ENCODE measurements at regions not wholly inside any gene's neighbourhood (a gene's known extent, or its start where the extent isn't known, plus 50 kb on each side); places are given as distances from the start of the nearest gene placed in this dataset.
A peak's percentile ranks its signal among the peaks of the same experiment; 100 is the strongest.

DNA sequence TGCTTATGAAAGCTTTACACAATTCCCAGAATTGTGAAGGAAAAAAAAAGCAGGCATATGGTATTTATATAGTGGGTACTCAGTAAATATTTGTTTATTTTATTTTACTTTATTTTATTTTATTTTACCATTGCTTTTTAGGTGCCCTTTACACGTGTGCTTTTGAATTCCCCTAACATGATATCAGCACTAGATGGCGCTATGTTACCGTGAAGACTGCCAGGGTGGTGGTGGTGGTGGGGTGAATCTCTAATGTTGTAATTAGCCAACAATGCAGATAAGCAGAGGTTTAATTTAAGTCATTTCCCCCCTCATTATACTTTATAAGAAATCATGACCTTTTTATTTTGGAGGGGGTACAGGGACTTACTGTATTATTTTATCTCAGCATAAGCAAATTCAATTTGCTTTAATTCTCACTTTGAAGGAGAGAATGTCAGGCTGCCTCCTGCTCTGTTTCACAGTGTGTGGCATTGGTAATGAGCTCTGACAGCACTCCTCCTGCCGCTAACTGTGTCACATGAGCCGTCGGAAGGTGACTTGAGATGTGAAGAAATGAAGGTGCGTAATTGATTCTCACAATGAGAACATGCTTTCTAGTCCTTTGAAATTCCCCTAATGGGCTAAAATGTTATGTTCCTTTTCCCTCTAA is 165.6 kb downstream of the YTHDC2 start:
- DNase-seq (ENCODE audit: low read depth in 1 of 2, low spot score in 1 of 2) = peak; percentile 8 to 21
- Histone ChIP-seq H3K27me3 (ENCODE audit: insufficient read depth, poor library complexity, severe bottlenecking) (no peaks in the 10 kb centered on the region), H3K4me3 (replicated peaks; ENCODE audit: insufficient read depth, low read length) (no peak overlapping the region), H3K27ac (replicated peaks) (no peak overlapping the region)
- TF ChIP-seq POLR2AphosphoS5 (IDR thresholded peaks at IDR 0.05; ENCODE audit: low read depth) = no peak
- TF ChIP-seq GABPA (IDR thresholded peaks at IDR 0.05; ENCODE audit: low read depth) = no peak
- TF ChIP-seq, protein P1, sequence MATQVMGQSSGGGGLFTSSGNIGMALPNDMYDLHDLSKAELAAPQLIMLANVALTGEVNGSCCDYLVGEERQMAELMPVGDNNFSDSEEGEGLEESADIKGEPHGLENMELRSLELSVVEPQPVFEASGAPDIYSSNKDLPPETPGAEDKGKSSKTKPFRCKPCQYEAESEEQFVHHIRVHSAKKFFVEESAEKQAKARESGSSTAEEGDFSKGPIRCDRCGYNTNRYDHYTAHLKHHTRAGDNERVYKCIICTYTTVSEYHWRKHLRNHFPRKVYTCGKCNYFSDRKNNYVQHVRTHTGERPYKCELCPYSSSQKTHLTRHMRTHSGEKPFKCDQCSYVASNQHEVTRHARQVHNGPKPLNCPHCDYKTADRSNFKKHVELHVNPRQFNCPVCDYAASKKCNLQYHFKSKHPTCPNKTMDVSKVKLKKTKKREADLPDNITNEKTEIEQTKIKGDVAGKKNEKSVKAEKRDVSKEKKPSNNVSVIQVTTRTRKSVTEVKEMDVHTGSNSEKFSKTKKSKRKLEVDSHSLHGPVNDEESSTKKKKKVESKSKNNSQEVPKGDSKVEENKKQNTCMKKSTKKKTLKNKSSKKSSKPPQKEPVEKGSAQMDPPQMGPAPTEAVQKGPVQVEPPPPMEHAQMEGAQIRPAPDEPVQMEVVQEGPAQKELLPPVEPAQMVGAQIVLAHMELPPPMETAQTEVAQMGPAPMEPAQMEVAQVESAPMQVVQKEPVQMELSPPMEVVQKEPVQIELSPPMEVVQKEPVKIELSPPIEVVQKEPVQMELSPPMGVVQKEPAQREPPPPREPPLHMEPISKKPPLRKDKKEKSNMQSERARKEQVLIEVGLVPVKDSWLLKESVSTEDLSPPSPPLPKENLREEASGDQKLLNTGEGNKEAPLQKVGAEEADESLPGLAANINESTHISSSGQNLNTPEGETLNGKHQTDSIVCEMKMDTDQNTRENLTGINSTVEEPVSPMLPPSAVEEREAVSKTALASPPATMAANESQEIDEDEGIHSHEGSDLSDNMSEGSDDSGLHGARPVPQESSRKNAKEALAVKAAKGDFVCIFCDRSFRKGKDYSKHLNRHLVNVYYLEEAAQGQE (IDR thresholded peaks at IDR 0.05; ENCODE audit: insufficient replicate concordance, low read depth) = no peak
- TF ChIP-seq SPI1 (IDR thresholded peaks at IDR 0.05; ENCODE audit: borderline replicate concordance, low read depth) = no peak
- TF ChIP-seq, protein P2, sequence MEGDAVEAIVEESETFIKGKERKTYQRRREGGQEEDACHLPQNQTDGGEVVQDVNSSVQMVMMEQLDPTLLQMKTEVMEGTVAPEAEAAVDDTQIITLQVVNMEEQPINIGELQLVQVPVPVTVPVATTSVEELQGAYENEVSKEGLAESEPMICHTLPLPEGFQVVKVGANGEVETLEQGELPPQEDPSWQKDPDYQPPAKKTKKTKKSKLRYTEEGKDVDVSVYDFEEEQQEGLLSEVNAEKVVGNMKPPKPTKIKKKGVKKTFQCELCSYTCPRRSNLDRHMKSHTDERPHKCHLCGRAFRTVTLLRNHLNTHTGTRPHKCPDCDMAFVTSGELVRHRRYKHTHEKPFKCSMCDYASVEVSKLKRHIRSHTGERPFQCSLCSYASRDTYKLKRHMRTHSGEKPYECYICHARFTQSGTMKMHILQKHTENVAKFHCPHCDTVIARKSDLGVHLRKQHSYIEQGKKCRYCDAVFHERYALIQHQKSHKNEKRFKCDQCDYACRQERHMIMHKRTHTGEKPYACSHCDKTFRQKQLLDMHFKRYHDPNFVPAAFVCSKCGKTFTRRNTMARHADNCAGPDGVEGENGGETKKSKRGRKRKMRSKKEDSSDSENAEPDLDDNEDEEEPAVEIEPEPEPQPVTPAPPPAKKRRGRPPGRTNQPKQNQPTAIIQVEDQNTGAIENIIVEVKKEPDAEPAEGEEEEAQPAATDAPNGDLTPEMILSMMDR (IDR thresholded peaks at IDR 0.05; ENCODE audit: insufficient read depth, low read length) = no peak

DNA sequence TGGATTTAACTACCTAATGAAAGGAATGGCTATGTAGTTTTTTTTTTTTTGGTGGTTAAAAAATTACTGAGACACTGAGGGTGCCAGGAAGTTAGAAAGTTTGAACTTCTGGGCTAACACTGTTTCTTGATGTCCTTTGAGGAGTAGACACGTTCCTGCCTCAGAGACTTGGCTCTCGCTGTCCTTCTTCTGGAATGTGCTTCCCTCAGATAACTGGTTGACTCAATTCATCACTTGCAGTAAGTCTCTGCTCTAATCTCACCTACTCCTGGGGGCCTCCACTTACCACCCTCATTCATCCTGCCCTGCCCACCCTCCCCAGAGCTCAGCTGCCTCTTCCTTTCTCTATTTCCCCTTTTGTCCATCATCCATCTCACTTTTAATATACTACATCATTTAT is 167.0 kb downstream of the YTHDC2 start:
- Histone ChIP-seq H3K4me3 (replicated peaks; ENCODE audit: insufficient read depth, low read length) (no peak overlapping the region), H3K27me3 (ENCODE audit: insufficient read depth, poor library complexity, severe bottlenecking) (no peaks in the 10 kb centered on the region), H3K27ac (replicated peaks) (no peak overlapping the region)
- no peak for TF ChIP-seq GABPA (IDR thresholded peaks at IDR 0.05; ENCODE audit: low read depth)
- TF ChIP-seq, protein P2 (IDR thresholded peaks at IDR 0.05; ENCODE audit: insufficient read depth, low read length) = no peak
- no peak for TF ChIP-seq SPI1 (IDR thresholded peaks at IDR 0.05; ENCODE audit: borderline replicate concordance, low read depth)
- TF ChIP-seq, protein P1 (IDR thresholded peaks at IDR 0.05; ENCODE audit: insufficient replicate concordance, low read depth) = no peak
- no peak for TF ChIP-seq POLR2AphosphoS5 (IDR thresholded peaks at IDR 0.05; ENCODE audit: low read depth)
- DNase-seq (ENCODE audit: low read depth in 1 of 2, low spot score in 1 of 2) = no peak

DNA sequence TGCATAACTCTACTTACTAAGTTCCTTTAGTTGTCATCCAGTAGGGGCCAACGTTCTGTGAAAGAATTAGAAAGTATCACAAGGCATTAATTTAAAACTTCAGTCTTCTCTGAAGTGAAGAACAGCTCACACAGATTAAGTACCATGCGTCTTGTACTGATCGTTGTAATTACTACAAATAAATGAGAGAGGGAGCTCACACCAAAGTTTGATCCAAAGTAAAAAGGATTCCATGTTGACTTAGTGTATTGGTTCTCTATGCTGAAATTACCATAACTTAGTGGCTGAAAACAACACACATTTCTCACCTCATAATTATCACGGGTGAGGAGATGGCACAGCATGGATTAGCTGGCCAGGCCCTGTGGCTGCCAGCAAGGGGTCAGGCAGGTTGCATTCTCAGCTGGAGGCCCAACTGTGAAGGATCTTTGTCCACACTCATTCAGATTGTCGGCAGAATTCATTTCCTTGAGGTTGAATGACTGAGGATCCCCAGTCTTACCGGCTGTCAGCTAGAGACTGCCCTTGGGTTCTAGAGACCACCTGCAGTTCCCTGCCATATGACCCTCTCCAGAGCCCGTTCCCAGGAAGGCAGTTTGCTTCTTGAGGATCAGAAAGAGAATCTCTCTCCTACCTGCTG is 169.1 kb downstream of the YTHDC2 start:
- DNase-seq (ENCODE audit: low read depth in 1 of 2, low spot score in 1 of 2) = no peak

More for the DNA sequence above, 169.1 kb downstream of the YTHDC2 start:
- TF ChIP-seq SPI1 (IDR thresholded peaks at IDR 0.05; ENCODE audit: borderline replicate concordance, low read depth) = no peak
- TF ChIP-seq, protein P1 (IDR thresholded peaks at IDR 0.05; ENCODE audit: insufficient replicate concordance, low read depth) = no peak
- TF ChIP-seq POLR2AphosphoS5 (IDR thresholded peaks at IDR 0.05; ENCODE audit: low read depth) = no peak
- H3K27me3 ChIP-seq (ENCODE audit: insufficient read depth, poor library complexity, severe bottlenecking) = no peaks in the 10 kb centered on the region
- H3K27ac ChIP-seq (replicated peaks) = no peak overlapping the region
- H3K4me3 ChIP-seq (replicated peaks; ENCODE audit: insufficient read depth, low read length) = no peak overlapping the region

All from HL-60 (cell line).